ENCODE measurements at regions not wholly inside any gene's neighbourhood (a gene's known extent, or its start where the extent isn't known, plus 50 kb on each side); places are given as distances from the start of the nearest gene placed in this dataset.

DNA sequence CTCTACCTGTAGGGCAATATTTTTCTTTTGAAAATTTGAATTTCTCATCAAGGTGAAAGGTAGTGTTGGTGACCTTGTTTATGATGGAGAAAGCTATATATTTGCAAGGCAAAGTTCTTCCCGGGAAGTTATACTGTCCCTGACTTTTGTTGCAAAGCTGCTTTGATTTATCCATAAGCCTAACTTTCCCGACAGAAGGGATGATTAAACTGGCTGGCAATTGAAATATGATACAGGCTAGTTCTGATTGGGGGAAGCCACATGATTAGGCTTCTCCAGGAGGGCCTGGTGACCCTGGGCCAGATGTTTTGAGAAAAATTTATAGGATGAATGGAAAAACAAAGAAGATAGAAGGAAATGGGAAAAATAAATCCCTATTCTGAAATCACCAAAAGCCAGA is 215.5 kb downstream of the ACTR3B start:
- intact Hi-C loops (cut with DNase I) = no loop called here
- TF ChIP-seq, protein P1, sequence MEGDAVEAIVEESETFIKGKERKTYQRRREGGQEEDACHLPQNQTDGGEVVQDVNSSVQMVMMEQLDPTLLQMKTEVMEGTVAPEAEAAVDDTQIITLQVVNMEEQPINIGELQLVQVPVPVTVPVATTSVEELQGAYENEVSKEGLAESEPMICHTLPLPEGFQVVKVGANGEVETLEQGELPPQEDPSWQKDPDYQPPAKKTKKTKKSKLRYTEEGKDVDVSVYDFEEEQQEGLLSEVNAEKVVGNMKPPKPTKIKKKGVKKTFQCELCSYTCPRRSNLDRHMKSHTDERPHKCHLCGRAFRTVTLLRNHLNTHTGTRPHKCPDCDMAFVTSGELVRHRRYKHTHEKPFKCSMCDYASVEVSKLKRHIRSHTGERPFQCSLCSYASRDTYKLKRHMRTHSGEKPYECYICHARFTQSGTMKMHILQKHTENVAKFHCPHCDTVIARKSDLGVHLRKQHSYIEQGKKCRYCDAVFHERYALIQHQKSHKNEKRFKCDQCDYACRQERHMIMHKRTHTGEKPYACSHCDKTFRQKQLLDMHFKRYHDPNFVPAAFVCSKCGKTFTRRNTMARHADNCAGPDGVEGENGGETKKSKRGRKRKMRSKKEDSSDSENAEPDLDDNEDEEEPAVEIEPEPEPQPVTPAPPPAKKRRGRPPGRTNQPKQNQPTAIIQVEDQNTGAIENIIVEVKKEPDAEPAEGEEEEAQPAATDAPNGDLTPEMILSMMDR (IDR thresholded peaks at IDR 0.05) = no peak
- no peak for TF ChIP-seq POLR2A (IDR thresholded peaks at IDR 0.05)
- Histone ChIP-seq H3K27ac (no peak overlapping the region), H3K9me3 (no peaks in the 10 kb centered on the region), H3K36me3 (no peaks in the 10 kb centered on the region), H3K4me3 (no peak overlapping the region), H3K27me3 (no peaks in the 10 kb centered on the region), H3K4me1 (no peaks in the 10 kb centered on the region)
- 36% methylated on average over 2 of the region's 2 CpGs for WGBS (ENCODE audit: insufficient coverage, low coverage, low lambda C conversion rate, missing lambda C conversion rate)
- no peak for DNase-seq
- ATAC-seq = no peak

DNA sequence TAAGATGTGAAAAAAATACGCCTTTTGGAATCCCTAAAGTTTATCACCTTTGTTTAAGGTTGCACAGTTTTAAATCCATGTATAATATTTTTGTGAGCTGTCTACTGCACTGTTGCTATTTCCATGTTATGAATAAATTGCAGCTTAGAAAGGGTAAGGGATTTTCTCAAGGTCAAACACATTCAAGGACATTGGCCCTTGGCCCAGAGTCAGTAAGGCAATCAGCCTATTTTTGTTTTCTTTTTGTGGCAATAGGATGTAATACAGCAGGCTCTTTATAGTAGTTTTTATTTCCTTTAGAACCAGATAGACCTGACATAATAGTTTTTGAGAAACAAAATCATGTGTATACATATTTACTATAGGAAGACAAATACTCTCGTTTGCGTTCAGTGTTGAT is 219.8 kb downstream of the ACTR3B start:
- Histone ChIP-seq H3K27me3 (no peaks in the 10 kb centered on the region), H3K36me3 (no peaks in the 10 kb centered on the region), H3K4me1 (no peaks in the 10 kb centered on the region), H3K4me3 (no peak overlapping the region), H3K27ac (no peak overlapping the region), H3K9me3 (no peaks in the 10 kb centered on the region)
- DNase-seq = no peak
- WGBS (ENCODE audit: insufficient coverage, low coverage, low lambda C conversion rate, missing lambda C conversion rate) = 72% methylated on average over 3 of the region's 3 CpGs
- TF ChIP-seq, protein P1 (IDR thresholded peaks at IDR 0.05) = no peak
- TF ChIP-seq POLR2A (IDR thresholded peaks at IDR 0.05) = no peak
- intact Hi-C loops (cut with DNase I) = no loop called here
- no peak for ATAC-seq

DNA sequence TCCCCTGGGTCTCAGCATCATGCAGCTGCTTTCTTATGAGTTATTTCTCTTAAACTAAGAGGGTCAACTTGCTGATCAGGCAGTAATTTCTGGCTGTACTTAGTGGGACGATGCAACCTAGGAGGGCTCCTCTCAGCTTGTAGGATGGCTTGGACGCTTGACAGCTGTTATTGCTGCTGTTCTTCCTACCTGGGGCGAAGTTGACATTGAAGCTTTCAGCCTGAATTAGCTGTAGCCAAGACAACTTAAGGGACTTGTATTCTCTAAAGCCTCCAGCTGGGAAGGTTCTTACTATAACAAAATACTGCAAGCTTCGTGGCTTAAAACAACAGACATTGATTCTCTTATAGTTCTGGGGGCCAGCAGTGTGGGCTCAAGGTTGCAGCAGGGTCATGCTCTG is 224.9 kb downstream of the ACTR3B start:
- no peaks in the 10 kb centered on the region for H3K27me3 ChIP-seq
- H3K9me3 ChIP-seq = no peaks in the 10 kb centered on the region
- H3K27ac ChIP-seq = no peak overlapping the region
- ATAC-seq = no peak
- TF ChIP-seq POLR2A (IDR thresholded peaks at IDR 0.05) = no peak
- TF ChIP-seq, protein P1 (IDR thresholded peaks at IDR 0.05) = no peak
- WGBS (ENCODE audit: insufficient coverage, low coverage, low lambda C conversion rate, missing lambda C conversion rate) = 46% methylated on average over 4 of the region's 4 CpGs
- no peaks in the 10 kb centered on the region for H3K4me1 ChIP-seq
- no peaks in the 10 kb centered on the region for H3K36me3 ChIP-seq
- no peak overlapping the region for H3K4me3 ChIP-seq
- DNase-seq = no peak
- intact Hi-C loops (cut with DNase I) = no loop called here

DNA sequence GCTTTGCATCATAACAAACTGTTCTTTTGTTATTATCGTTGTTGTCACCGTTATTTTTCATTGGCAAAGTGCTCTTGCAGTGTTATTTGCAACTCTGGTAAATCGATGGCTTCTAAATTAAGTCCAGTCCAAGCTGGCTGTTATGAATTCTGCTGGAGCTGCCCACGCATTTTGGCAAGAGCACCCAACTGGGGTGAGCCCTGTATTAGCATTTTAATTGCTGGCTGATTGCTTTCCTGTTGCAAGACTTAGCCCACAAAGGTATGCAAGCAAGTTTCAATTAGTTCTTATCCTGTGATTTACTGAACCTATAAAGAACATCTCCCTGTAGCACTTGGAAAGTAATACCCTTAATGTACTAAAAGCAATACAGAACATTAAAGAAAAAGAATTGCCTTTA is 226.8 kb downstream of the ACTR3B start:
- no peaks in the 10 kb centered on the region for H3K27me3 ChIP-seq
- H3K9me3 ChIP-seq = no peaks in the 10 kb centered on the region
- no peak for TF ChIP-seq POLR2A (IDR thresholded peaks at IDR 0.05)
- WGBS (ENCODE audit: insufficient coverage, low coverage, low lambda C conversion rate, missing lambda C conversion rate) = 57% methylated on average over 4 of the region's 4 CpGs
- ATAC-seq = no peak
- H3K4me3 ChIP-seq = no peak overlapping the region
- intact Hi-C loops (cut with DNase I) = no loop called here
- H3K36me3 ChIP-seq = no peaks in the 10 kb centered on the region
- H3K4me1 ChIP-seq = no peaks in the 10 kb centered on the region
- no peak for DNase-seq
- H3K27ac ChIP-seq = no peak overlapping the region

DNA sequence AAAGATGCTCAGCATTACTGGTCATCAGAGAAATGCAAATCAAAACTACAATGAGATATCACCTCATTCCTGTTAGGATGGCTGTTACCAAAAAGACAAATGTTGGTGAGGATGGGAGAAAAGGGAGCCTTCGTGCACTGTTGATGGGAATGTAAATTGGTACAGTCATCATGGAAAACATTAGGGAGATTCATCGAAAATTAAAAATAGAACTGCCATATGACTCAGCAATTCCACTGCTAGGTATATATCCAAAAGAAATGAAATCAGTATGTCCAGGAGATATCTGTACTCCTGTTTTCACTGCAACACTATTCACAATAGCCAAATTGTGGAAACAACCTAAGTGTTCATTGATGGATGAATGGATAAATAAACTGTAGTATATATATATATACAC is 228.1 kb downstream of the ACTR3B start:
- no peak overlapping the region for H3K4me3 ChIP-seq
- DNase-seq (no peak), ATAC-seq (no peak)
- H3K36me3 ChIP-seq = no peaks in the 10 kb centered on the region
- no peaks in the 10 kb centered on the region for H3K27me3 ChIP-seq
- H3K27ac ChIP-seq = no peak overlapping the region
- intact Hi-C loops (cut with DNase I) = no loop called here
- H3K9me3 ChIP-seq = no peaks in the 10 kb centered on the region
- 87% methylated on average over 2 of the region's 2 CpGs for WGBS (ENCODE audit: insufficient coverage, low coverage, low lambda C conversion rate, missing lambda C conversion rate)
- TF ChIP-seq POLR2A (IDR thresholded peaks at IDR 0.05) = no peak
- TF ChIP-seq, protein P1 (IDR thresholded peaks at IDR 0.05) = no peak
- no peaks in the 10 kb centered on the region for H3K4me1 ChIP-seq
